SK-N-SH treated with all-trans-retinoic acid at 6 μM for 48 hours (cell line): ENCODE measurements at regions not wholly inside any gene's neighbourhood (a gene's known extent, or its start where the extent isn't known, plus 50 kb on each side); places are given as distances from the start of the nearest gene placed in this dataset.

Source experiments
- ATAC-seq: fragments of 200-7000 bp; cut with Tn5 transposase; 3 replicates; pipeline ENCODE4 v1.9.1; 2020; ENCODE audit warnings: mild to moderate bottlenecking, moderate library complexity
- ARNTL ChIP-seq: fragments of 450-650 bp; formaldehyde crosslinking; IDR thresholded peaks from 2 replicates; pipeline ENCODE4 v1.5.0; 2020; ENCODE audit warnings: low read depth, mild to moderate bottlenecking, moderate library complexity, borderline replicate concordance
- BACH2 ChIP-seq: fragments of 250-450 bp; sonication (Bioruptor Pico); IDR thresholded peaks from 2 replicates; pipeline ENCODE4 v1.9.0; 2021; ENCODE audit warnings: mild to moderate bottlenecking, borderline replicate concordance
- CSRNP3 ChIP-seq: fragments of 250-450 bp; sonication (Bioruptor Pico); IDR thresholded peaks from 2 replicates; pipeline ENCODE4 v1.5.1; 2021; ENCODE audit warnings: mild to moderate bottlenecking, moderate library complexity
- GLIS3 ChIP-seq: fragments of 250-450 bp; sonication (Bioruptor Pico); IDR thresholded peaks from 2 replicates; pipeline ENCODE4 v1.5.0; 2020; ENCODE audit warnings: mild to moderate bottlenecking, moderate library complexity
- ISL1 ChIP-seq: fragments of 250-450 bp; sonication (Bioruptor Pico); IDR thresholded peaks from 2 replicates; pipeline ENCODE4 v2.1.2; 2022; ENCODE audit warnings: mild to moderate bottlenecking, moderate library complexity
- OSR1 ChIP-seq: fragments of 250-450 bp; sonication (Bioruptor Pico); IDR thresholded peaks from 2 replicates; pipeline ENCODE4 v1.8.0; 2022; ENCODE audit warnings: moderate library complexity, mild to moderate bottlenecking, inconsistent platforms
- RARB ChIP-seq: fragments of 250-450 bp; sonication (Bioruptor Pico); IDR thresholded peaks from 2 replicates; pipeline ENCODE4 v1.8.0; 2021; ENCODE audit warnings: mild to moderate bottlenecking, moderate library complexity
- TCF4 ChIP-seq: fragments of 250-450 bp; sonication (Bioruptor Pico); IDR thresholded peaks from 2 replicates; pipeline ENCODE4 v1.8.0; 2021; ENCODE audit warnings: mild to moderate bottlenecking, moderate library complexity, borderline replicate concordance
- TOX ChIP-seq: fragments of 250-450 bp; sonication (Bioruptor Pico); IDR thresholded peaks from 2 replicates; pipeline ENCODE4 v1.8.0; 2021; ENCODE audit warnings: mild to moderate bottlenecking, moderate library complexity, borderline replicate concordance
- ZC3H10 ChIP-seq: fragments of 250-450 bp; sonication (Bioruptor Pico); IDR thresholded peaks from 2 replicates; pipeline ENCODE4 v1.5.1; 2021; ENCODE audit warnings: mild to moderate bottlenecking, moderate library complexity
- ZFP3 ChIP-seq: fragments of 250-450 bp; sonication (Bioruptor Pico); IDR thresholded peaks from 2 replicates; pipeline ENCODE4 v1.5.0; 2020; ENCODE audit warnings: mild to moderate bottlenecking, moderate library complexity
- ZFP30 ChIP-seq: fragments of 450-650 bp; formaldehyde crosslinking; IDR thresholded peaks from 2 replicates; pipeline ENCODE4 v1.5.0; 2022; ENCODE audit warnings: mild to moderate bottlenecking, moderate library complexity
- ZNF565 ChIP-seq: fragments of 450-650 bp; formaldehyde crosslinking; conservative IDR thresholded peaks from 2 replicates; pipeline ENCODE4 v1.5.0; 2020; ENCODE audit warnings: low read depth, mild to moderate bottlenecking, moderate library complexity
- ZNF8 ChIP-seq: fragments of 450-650 bp; formaldehyde crosslinking; IDR thresholded peaks from 2 replicates; pipeline ENCODE4 v1.5.0; 2020; ENCODE audit warnings: mild to moderate bottlenecking, moderate library complexity
- TF ChIP-seq, protein P1 (sequence below): fragments of 250-450 bp; sonication (Bioruptor Pico); IDR thresholded peaks from 2 replicates; pipeline ENCODE4 v1.8.0; 2021; ENCODE audit warnings: low read depth, mild to moderate bottlenecking, moderate library complexity, borderline replicate concordance
- TF ChIP-seq, protein P2 (sequence below): fragments of 250-450 bp; sonication (Bioruptor Pico); IDR thresholded peaks from 2 replicates; pipeline ENCODE4 v1.5.0; 2020; ENCODE audit warnings: mild to moderate bottlenecking, moderate library complexity
- TF ChIP-seq, protein P3 (sequence below): fragments of 250-450 bp; sonication (Bioruptor Pico); IDR thresholded peaks from 2 replicates; pipeline ENCODE4 v1.8.0; 2020; ENCODE audit warnings: mild to moderate bottlenecking, moderate library complexity, borderline replicate concordance

- no peak for ATAC-seq
- TF ChIP-seq GLIS3 (CRISPR knock-in tag): no peak
- TF ChIP-seq BACH2 (CRISPR knock-in tag): no peak
- no peak for TF ChIP-seq ZNF565 (CRISPR knock-in tag)
- TF ChIP-seq ZNF8: no peak
- TF ChIP-seq, all 23 proteins: peak for 0
Measured at GRCh38 chr14:71212093-71212492, 304.8 kb downstream of the PCNX1 start.

DNA sequence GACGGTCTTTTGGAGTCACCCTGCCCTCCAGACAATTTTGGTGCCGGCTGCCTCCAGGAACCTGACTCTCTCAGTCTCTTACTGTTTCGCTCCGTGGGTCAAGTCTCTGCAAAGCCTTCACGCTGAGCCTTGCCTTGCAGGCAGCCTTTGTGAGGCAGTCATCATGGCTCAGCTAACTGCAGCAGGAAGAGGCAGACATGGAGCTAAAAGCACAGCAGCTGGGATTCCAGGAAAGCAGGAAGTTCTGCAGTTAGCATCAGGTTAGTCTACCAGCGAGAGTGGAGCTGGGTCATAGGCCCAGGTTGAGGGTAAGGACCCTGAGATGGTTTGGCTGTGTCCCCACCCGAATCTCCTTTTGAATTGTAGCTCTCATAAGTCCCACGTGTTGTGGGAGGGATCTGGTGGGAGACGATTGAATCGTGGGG is 305.4 kb downstream of the PCNX1 start:
- no peak for ATAC-seq
- no peak for TF ChIP-seq ZC3H10 (CRISPR knock-in tag)
- TF ChIP-seq ZNF565 (CRISPR knock-in tag): no peak
- TF ChIP-seq, protein P1, sequence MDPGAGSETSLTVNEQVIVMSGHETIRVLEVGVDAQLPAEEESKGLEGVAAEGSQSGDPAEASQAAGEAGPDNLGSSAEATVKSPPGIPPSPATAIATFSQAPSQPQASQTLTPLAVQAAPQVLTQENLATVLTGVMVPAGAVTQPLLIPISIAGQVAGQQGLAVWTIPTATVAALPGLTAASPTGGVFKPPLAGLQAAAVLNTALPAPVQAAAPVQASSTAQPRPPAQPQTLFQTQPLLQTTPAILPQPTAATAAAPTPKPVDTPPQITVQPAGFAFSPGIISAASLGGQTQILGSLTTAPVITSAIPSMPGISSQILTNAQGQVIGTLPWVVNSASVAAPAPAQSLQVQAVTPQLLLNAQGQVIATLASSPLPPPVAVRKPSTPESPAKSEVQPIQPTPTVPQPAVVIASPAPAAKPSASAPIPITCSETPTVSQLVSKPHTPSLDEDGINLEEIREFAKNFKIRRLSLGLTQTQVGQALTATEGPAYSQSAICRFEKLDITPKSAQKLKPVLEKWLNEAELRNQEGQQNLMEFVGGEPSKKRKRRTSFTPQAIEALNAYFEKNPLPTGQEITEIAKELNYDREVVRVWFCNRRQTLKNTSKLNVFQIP: no peak

- no peak for TF ChIP-seq OSR1 (CRISPR knock-in tag)
- TF ChIP-seq, protein P2, sequence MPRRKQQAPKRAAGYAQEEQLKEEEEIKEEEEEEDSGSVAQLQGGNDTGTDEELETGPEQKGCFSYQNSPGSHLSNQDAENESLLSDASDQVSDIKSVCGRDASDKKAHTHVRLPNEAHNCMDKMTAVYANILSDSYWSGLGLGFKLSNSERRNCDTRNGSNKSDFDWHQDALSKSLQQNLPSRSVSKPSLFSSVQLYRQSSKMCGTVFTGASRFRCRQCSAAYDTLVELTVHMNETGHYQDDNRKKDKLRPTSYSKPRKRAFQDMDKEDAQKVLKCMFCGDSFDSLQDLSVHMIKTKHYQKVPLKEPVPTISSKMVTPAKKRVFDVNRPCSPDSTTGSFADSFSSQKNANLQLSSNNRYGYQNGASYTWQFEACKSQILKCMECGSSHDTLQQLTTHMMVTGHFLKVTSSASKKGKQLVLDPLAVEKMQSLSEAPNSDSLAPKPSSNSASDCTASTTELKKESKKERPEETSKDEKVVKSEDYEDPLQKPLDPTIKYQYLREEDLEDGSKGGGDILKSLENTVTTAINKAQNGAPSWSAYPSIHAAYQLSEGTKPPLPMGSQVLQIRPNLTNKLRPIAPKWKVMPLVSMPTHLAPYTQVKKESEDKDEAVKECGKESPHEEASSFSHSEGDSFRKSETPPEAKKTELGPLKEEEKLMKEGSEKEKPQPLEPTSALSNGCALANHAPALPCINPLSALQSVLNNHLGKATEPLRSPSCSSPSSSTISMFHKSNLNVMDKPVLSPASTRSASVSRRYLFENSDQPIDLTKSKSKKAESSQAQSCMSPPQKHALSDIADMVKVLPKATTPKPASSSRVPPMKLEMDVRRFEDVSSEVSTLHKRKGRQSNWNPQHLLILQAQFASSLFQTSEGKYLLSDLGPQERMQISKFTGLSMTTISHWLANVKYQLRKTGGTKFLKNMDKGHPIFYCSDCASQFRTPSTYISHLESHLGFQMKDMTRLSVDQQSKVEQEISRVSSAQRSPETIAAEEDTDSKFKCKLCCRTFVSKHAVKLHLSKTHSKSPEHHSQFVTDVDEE: no peak
- TF ChIP-seq, all 23 proteins: peak for 0
- ATAC-seq: no peak
Measured at GRCh38 chr14:71214241-71214640, 307.0 kb downstream of the PCNX1 start.

GRCh38 chr14:71220462-71220861 is 313.2 kb downstream of the PCNX1 start:
- ATAC-seq: no peak
- TF ChIP-seq ZFP3 (CRISPR knock-in tag) (no peak), ZFP30 (CRISPR knock-in tag) (no peak), ARNTL (CRISPR knock-in tag) (no peak), RARB (CRISPR knock-in tag) (no peak), CSRNP3 (CRISPR knock-in tag) (no peak)
- TF ChIP-seq, protein P3, sequence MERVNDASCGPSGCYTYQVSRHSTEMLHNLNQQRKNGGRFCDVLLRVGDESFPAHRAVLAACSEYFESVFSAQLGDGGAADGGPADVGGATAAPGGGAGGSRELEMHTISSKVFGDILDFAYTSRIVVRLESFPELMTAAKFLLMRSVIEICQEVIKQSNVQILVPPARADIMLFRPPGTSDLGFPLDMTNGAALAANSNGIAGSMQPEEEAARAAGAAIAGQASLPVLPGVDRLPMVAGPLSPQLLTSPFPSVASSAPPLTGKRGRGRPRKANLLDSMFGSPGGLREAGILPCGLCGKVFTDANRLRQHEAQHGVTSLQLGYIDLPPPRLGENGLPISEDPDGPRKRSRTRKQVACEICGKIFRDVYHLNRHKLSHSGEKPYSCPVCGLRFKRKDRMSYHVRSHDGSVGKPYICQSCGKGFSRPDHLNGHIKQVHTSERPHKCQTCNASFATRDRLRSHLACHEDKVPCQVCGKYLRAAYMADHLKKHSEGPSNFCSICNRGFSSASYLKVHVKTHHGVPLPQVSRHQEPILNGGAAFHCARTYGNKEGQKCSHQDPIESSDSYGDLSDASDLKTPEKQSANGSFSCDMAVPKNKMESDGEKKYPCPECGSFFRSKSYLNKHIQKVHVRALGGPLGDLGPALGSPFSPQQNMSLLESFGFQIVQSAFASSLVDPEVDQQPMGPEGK (CRISPR knock-in tag): no peak

GRCh38 chr14:71221119-71221518 is 313.9 kb downstream of the PCNX1 start:
- ATAC-seq: no peak
- no peak for TF ChIP-seq ZNF8
- no peak for TF ChIP-seq ZFP3 (CRISPR knock-in tag)
- no peak for TF ChIP-seq TCF4 (CRISPR knock-in tag)
- TF ChIP-seq BACH2 (CRISPR knock-in tag): no peak
- no peak for TF ChIP-seq TOX (CRISPR knock-in tag)
- TF ChIP-seq ZC3H10 (CRISPR knock-in tag): no peak

GRCh38 chr14:71225113-71225512 is 317.9 kb downstream of the PCNX1 start:
- TF ChIP-seq, protein P1: no peak
- TF ChIP-seq BACH2 (CRISPR knock-in tag) (no peak), ZFP30 (CRISPR knock-in tag) (no peak), ISL1 (CRISPR knock-in tag) (no peak), OSR1 (CRISPR knock-in tag) (no peak)
- no peak for ATAC-seq
